ENCODE measurements at regions not wholly inside any gene's neighbourhood (a gene's known extent, or its start where the extent isn't known, plus 50 kb on each side); places are given as distances from the start of the nearest gene placed in this dataset.

GRCh38 chr6:3557336-3557735, 100.5 kb upstream of the SLC22A23 start:
- Histone ChIP-seq H3K9me3 (ENCODE audit: control insufficient read depth, low read length) (no peaks in the 10 kb centered on the region), H3K36me3 (ENCODE audit: control insufficient read depth, insufficient read depth, low read length) (no peaks in the 10 kb centered on the region), H3K4me1 (ENCODE audit: control insufficient read depth, insufficient read depth, low read length, poor library complexity, severe bottlenecking) (no peaks in the 10 kb centered on the region), H3K27ac (ENCODE audit: low read depth, low read length, severe bottlenecking) (no peak overlapping the region), H3K4me3 (ENCODE audit: extremely low read depth, insufficient read depth, low read length, poor library complexity, severe bottlenecking) (no peak overlapping the region)
- WGBS, 2 experiments (ENCODE audit: insufficient coverage in 2 of 2) = no CpG with 5 or more reads among the region's 3 CpGs

GRCh38 chr6:3553254-3553653, 96.4 kb upstream of the SLC22A23 start:
- Histone ChIP-seq H3K36me3 (ENCODE audit: control insufficient read depth, insufficient read depth, low read length) (no peaks in the 10 kb centered on the region), H3K4me3 (ENCODE audit: extremely low read depth, insufficient read depth, low read length, poor library complexity, severe bottlenecking) (no peak overlapping the region), H3K9me3 (ENCODE audit: control insufficient read depth, low read length) (no peaks in the 10 kb centered on the region), H3K4me1 (ENCODE audit: control insufficient read depth, insufficient read depth, low read length, poor library complexity, severe bottlenecking) (no peaks in the 10 kb centered on the region), H3K27ac (ENCODE audit: low read depth, low read length, severe bottlenecking) (no peak overlapping the region)

GRCh38 chr6:3551716-3552511, 95.1 kb upstream of the SLC22A23 start:
- no peaks in the 10 kb centered on the region for H3K36me3 ChIP-seq (ENCODE audit: control insufficient read depth, insufficient read depth, low read length)
- WGBS, 2 experiments (ENCODE audit: insufficient coverage in 2 of 2) = 100% methylated on average over 1 of the region's 5 CpGs; no CpG with 5 or more reads in 1 of the 2 experiments
- H3K4me3 ChIP-seq (ENCODE audit: extremely low read depth, insufficient read depth, low read length, poor library complexity, severe bottlenecking) = no peak overlapping the region
- H3K9me3 ChIP-seq (ENCODE audit: control insufficient read depth, low read length) = no peaks in the 10 kb centered on the region
- no peak overlapping the region for H3K27ac ChIP-seq (ENCODE audit: low read depth, low read length, severe bottlenecking)
- H3K4me1 ChIP-seq (ENCODE audit: control insufficient read depth, insufficient read depth, low read length, poor library complexity, severe bottlenecking) = no peaks in the 10 kb centered on the region

GRCh38 chr6:3549314-3549940, 92.6 kb upstream of the SLC22A23 start:
- H3K27ac ChIP-seq (ENCODE audit: low read depth, low read length, severe bottlenecking) = no peak overlapping the region
- 78 to 98% methylated on average over 5 to 7 of the region's 7 CpGs for WGBS, 2 experiments (ENCODE audit: insufficient coverage in 2 of 2)
- no peak overlapping the region for H3K4me3 ChIP-seq (ENCODE audit: extremely low read depth, insufficient read depth, low read length, poor library complexity, severe bottlenecking)
- H3K9me3 ChIP-seq (ENCODE audit: control insufficient read depth, low read length) = no peaks in the 10 kb centered on the region
- no peaks in the 10 kb centered on the region for H3K36me3 ChIP-seq (ENCODE audit: control insufficient read depth, insufficient read depth, low read length)
- no peaks in the 10 kb centered on the region for H3K4me1 ChIP-seq (ENCODE audit: control insufficient read depth, insufficient read depth, low read length, poor library complexity, severe bottlenecking)

GRCh38 chr6:3546121-3546520, 89.3 kb upstream of the SLC22A23 start:
- no peaks in the 10 kb centered on the region for H3K36me3 ChIP-seq (ENCODE audit: control insufficient read depth, insufficient read depth, low read length)
- no peaks in the 10 kb centered on the region for H3K4me1 ChIP-seq (ENCODE audit: control insufficient read depth, insufficient read depth, low read length, poor library complexity, severe bottlenecking)
- no peak overlapping the region for H3K27ac ChIP-seq (ENCODE audit: low read depth, low read length, severe bottlenecking)
- no peak overlapping the region for H3K4me3 ChIP-seq (ENCODE audit: extremely low read depth, insufficient read depth, low read length, poor library complexity, severe bottlenecking)
- no peaks in the 10 kb centered on the region for H3K9me3 ChIP-seq (ENCODE audit: control insufficient read depth, low read length)
- WGBS, 2 experiments (ENCODE audit: insufficient coverage in 2 of 2) = 79 to 91% methylated on average over 1 of the region's 2 CpGs

- H3K9me3 ChIP-seq (ENCODE audit: control insufficient read depth, low read length) = no peaks in the 10 kb centered on the region
- WGBS, 2 experiments (ENCODE audit: insufficient coverage in 2 of 2) = no CpG with 5 or more reads among the region's 1 CpG
- H3K27ac ChIP-seq (ENCODE audit: low read depth, low read length, severe bottlenecking) = no peak overlapping the region
- no peaks in the 10 kb centered on the region for H3K4me1 ChIP-seq (ENCODE audit: control insufficient read depth, insufficient read depth, low read length, poor library complexity, severe bottlenecking)
- H3K36me3 ChIP-seq (ENCODE audit: control insufficient read depth, insufficient read depth, low read length) = no peaks in the 10 kb centered on the region
- H3K4me3 ChIP-seq (ENCODE audit: extremely low read depth, insufficient read depth, low read length, poor library complexity, severe bottlenecking) = no peak overlapping the region
Observed at GRCh38 chr6:3545156-3545555, 88.3 kb upstream of the SLC22A23 start.

GRCh38 chr6:3542032-3542640, 85.3 kb upstream of the SLC22A23 start:
- H3K36me3 ChIP-seq (ENCODE audit: control insufficient read depth, insufficient read depth, low read length) = no peaks in the 10 kb centered on the region
- H3K4me1 ChIP-seq (ENCODE audit: control insufficient read depth, insufficient read depth, low read length, poor library complexity, severe bottlenecking) = no peaks in the 10 kb centered on the region
- H3K27ac ChIP-seq (ENCODE audit: low read depth, low read length, severe bottlenecking) = no peak overlapping the region
- no peaks in the 10 kb centered on the region for H3K9me3 ChIP-seq (ENCODE audit: control insufficient read depth, low read length)
- 91 to 100% methylated on average over 1 to 6 of the region's 6 CpGs for WGBS, 2 experiments (ENCODE audit: insufficient coverage in 2 of 2)
- H3K4me3 ChIP-seq (ENCODE audit: extremely low read depth, insufficient read depth, low read length, poor library complexity, severe bottlenecking) = no peak overlapping the region

GRCh38 chr6:3541006-3541585, 84.2 kb upstream of the SLC22A23 start:
- no peak overlapping the region for H3K4me3 ChIP-seq (ENCODE audit: extremely low read depth, insufficient read depth, low read length, poor library complexity, severe bottlenecking)
- H3K36me3 ChIP-seq (ENCODE audit: control insufficient read depth, insufficient read depth, low read length) = no peaks in the 10 kb centered on the region
- H3K27ac ChIP-seq (ENCODE audit: low read depth, low read length, severe bottlenecking) = no peak overlapping the region
- no peaks in the 10 kb centered on the region for H3K9me3 ChIP-seq (ENCODE audit: control insufficient read depth, low read length)
- WGBS, 2 experiments (ENCODE audit: insufficient coverage in 2 of 2) = 78 to 90% methylated on average over 6 to 8 of the region's 9 CpGs
- no peaks in the 10 kb centered on the region for H3K4me1 ChIP-seq (ENCODE audit: control insufficient read depth, insufficient read depth, low read length, poor library complexity, severe bottlenecking)

- Histone ChIP-seq H3K4me1 (ENCODE audit: control insufficient read depth, insufficient read depth, low read length, poor library complexity, severe bottlenecking) (no peaks in the 10 kb centered on the region), H3K27ac (ENCODE audit: low read depth, low read length, severe bottlenecking) (no peak overlapping the region), H3K36me3 (ENCODE audit: control insufficient read depth, insufficient read depth, low read length) (no peaks in the 10 kb centered on the region), H3K4me3 (ENCODE audit: extremely low read depth, insufficient read depth, low read length, poor library complexity, severe bottlenecking) (no peak overlapping the region), H3K9me3 (ENCODE audit: control insufficient read depth, low read length) (no peaks in the 10 kb centered on the region)
- WGBS, 2 experiments (ENCODE audit: insufficient coverage in 2 of 2) = 91 to 100% methylated on average over 8 of the region's 8 CpGs
Observed at GRCh38 chr6:3540253-3540820, 83.5 kb upstream of the SLC22A23 start.

GRCh38 chr6:3538536-3538935, 81.7 kb upstream of the SLC22A23 start:
- Histone ChIP-seq H3K9me3 (ENCODE audit: control insufficient read depth, low read length) (no peaks in the 10 kb centered on the region), H3K4me1 (ENCODE audit: control insufficient read depth, insufficient read depth, low read length, poor library complexity, severe bottlenecking) (no peaks in the 10 kb centered on the region), H3K27ac (ENCODE audit: low read depth, low read length, severe bottlenecking) (no peak overlapping the region), H3K36me3 (ENCODE audit: control insufficient read depth, insufficient read depth, low read length) (no peaks in the 10 kb centered on the region), H3K4me3 (ENCODE audit: extremely low read depth, insufficient read depth, low read length, poor library complexity, severe bottlenecking) (no peak overlapping the region)
- WGBS, 2 experiments (ENCODE audit: insufficient coverage in 2 of 2) = 85 to 96% methylated on average over 3 to 6 of the region's 6 CpGs

All from mesodermal cell (in vitro differentiated cells).